COLO668 (cell line): ENCODE measurements at regions not wholly inside any gene's neighbourhood (a gene's known extent, or its start where the extent isn't known, plus 50 kb on each side); places are given as distances from the start of the nearest gene placed in this dataset.
"Not testable (repeated sequence)": the region's sequence is repeated elsewhere in the genome, so short reads cannot be mapped to it uniquely, and the experiment has no call there.

Source experiments
- DNase-seq: peaks from one replicate; lab custom pipeline; 2025; ENCODE audit not compliant: unreplicated experiment; lab: John Stamatoyannopoulos, UW

DNA sequence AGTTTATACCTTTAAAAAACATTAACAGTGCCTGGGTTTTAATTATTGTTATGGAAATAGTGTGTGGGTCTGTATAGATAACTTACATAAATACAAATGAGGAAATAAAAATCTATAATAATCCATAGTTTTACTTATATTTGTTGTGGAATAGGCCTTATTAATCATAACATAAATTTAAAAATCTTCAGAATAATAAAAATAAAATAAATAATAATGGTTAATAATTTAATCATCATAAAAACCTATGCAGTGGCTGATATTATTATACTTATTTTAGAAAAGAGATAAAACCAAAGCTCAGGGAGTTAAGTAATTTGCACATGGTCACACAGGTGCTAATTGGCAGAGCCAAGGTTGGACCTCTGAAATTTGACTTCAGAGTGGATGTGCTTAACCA lies 785.3 kb upstream of the SEMA6A start:
- no peak for DNase-seq

- no peak for DNase-seq
These were observed 783.3 kb upstream of the SEMA6A start for GRCh38 chr5:117357886-117358285.

- no peak for DNase-seq
These were observed 772.7 kb upstream of the SEMA6A start for GRCh38 chr5:117347280-117347679.

- DNase-seq: not testable (repeated sequence)
These were observed 769.1 kb upstream of the SEMA6A start for GRCh38 chr5:117343726-117344125.

- no peak for DNase-seq
These were observed 762.6 kb upstream of the SEMA6A start for GRCh38 chr5:117337064-117337749.

- DNase-seq: no peak
These were observed 761.6 kb upstream of the SEMA6A start for GRCh38 chr5:117336208-117336607.

DNA sequence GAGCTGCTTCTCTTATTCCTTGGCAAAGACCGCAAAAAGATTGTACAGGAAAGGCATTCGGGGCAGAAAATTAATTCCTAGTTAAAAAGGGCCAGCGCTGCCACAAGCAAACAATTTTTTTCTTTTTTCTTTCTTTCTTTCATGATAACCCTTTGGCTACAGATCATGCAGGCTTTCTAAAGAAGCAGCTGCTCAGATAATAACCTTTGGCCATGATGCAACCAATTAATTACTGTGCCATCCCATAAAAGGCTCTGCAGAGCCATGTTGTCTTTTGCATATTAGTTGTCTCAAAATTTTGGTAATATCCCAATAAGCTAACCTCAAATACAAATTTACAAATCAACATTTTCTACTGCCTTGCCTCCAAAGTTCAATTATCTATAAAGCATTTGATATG lies 758.4 kb upstream of the SEMA6A start:
- DNase-seq: no peak

DNA sequence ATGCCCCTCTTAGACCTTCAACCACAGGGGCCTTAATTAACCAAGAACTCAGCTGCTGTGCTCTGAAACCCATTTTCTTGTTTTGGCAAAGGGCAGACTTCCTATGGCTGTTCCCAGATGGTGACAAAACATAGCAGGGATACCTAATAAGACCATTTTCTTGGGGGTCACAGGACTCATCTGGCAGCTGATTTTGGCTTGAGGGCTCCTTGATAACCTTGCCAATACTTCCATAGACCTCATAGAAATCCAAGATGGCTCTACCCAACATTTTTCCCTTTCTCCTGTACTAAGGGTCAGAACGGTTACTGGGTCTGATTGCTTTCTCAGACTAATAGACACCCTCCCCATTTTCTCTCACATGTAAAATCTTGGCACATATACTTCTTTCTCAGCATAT lies 757.7 kb upstream of the SEMA6A start:
- DNase-seq: no peak

GRCh38 chr5:117327511-117327910 lies 752.9 kb upstream of the SEMA6A start:
- DNase-seq: no peak

DNA sequence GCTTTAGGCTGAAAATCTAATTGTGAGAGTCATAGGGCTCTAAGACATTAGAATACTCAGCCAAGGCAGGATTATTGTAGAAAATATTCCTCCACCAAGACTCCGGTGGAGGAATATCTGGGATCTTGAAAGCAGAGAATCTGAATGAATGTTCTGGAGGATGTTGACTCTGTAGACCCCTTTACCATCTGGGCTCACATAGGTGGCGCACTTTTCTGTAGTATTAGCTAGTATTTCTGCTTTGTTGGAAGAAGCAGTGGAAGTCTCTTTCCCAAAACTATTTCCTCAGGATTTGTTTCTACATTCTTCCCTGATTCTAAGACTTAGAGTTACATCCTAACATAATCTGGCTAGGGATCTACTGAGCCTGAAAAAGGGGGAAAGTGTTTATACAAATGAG lies 752.4 kb upstream of the SEMA6A start:
- no peak for DNase-seq

DNA sequence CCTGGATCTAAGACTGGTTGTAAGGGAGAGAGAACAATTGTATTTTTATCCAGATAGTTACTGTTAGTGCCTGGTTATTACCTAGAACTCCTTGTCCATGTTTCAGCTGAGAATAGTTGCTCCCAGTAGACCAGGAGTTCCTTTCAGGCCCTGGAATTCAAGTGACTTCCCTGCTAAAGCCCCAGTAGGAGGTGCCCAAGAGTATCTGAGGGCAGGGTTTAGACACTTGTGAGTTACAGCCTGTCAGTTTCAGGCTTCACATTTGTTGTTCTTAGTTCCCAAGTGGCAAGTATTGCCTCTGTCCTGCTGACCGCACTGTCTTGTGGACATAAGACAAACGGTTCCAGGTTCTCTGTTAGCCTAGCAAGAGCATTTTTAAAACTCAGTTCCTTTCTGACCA lies 743.9 kb upstream of the SEMA6A start:
- DNase-seq: no peak

GRCh38 chr5:117315170-117315569 lies 740.5 kb upstream of the SEMA6A start:
- no peak for DNase-seq

GRCh38 chr5:117304512-117305107 lies 730.0 kb upstream of the SEMA6A start:
- not testable (repeated sequence) for DNase-seq

GRCh38 chr5:117302949-117303348 lies 728.3 kb upstream of the SEMA6A start:
- no peak for DNase-seq

GRCh38 chr5:117302473-117302872 lies 727.9 kb upstream of the SEMA6A start:
- no peak for DNase-seq

- DNase-seq: no peak
These were observed 725.3 kb upstream of the SEMA6A start for GRCh38 chr5:117299936-117300328.

DNA sequence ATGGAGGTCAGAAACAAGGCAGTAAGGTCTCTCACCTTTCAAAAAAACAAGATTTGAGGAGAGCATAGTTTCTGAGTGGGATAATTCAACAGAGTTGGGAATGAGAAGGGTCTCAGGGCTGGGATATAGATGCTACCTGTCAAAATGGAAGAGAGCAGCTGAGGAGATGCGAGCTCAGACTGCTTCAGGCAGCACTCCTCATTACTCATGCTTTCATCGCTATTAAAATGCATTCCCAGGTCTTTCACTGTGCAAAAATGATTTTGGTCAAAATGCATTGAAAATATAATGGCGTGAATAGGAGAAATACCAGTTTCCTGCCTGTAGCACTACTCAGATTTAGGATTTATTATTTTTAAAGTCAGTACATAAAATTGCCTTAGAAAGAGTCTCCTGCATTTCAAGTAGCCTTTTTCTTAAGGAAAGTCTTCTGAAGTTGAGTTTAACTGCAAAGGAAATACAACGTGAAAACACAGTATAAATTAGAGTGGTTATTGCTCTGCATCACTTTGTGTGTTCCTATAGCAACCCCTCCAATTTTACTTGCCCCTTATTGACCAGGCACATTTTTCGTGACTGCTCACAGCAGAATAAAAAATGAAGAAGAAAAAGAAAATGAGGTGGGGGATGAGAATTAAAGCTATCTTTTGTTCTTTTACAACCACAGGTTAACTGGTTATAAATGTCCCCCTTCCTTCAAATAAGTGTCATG lies 724.8 kb upstream of the SEMA6A start:
- no peak for DNase-seq

DNA sequence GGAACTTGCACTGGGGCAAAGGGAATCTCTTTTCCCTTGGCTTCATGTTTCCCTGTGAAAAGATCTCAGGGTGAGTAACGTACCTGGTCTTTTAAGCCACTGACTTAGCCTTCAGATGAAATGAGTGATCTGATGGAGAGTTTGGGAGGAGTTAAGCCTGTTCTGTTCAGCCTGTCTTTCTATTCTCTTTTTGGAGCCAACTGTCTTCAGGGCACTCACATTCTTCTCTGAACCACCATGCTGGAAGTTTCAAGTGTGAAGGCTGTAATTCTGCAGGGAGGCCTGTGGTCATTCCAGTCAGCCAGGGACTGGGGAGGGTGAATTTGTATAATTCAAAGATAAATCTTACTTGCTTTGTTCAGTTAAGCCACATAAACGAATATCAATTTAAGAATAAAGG lies 722.2 kb upstream of the SEMA6A start:
- DNase-seq: no peak

- no peak for DNase-seq
These were observed 721.3 kb upstream of the SEMA6A start for GRCh38 chr5:117295941-117296340.

- DNase-seq: no peak
These were observed 712.2 kb upstream of the SEMA6A start for GRCh38 chr5:117286813-117287212.

- DNase-seq: no peak
These were observed 697.0 kb upstream of the SEMA6A start for GRCh38 chr5:117271656-117272055.

DNA sequence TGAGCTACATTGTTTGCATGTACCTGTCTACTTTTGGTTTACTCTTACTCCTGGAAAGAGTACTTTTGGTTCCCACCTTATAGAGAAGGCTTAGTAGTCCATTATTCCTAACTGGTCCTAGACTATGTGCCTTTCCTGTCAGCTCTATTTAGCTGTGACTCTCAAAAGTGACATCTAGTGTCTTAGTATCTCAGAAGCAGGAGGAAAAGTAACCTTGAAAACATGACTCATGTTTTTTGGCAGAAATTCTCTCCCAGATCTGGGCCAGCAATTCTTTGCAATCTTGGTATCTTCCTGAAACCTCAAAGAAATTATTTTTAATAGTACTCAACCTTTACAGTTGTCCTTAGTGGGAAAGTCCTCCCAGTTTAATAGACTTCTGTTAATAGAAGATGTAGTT lies 691.7 kb upstream of the SEMA6A start:
- no peak for DNase-seq
